Choroid plexus epithelial cell (primary cell): ENCODE measurements at regions not wholly inside any gene's neighbourhood (a gene's known extent, or its start where the extent isn't known, plus 50 kb on each side); places are given as distances from the start of the nearest gene placed in this dataset.

Experiments
- DNase-seq: peaks from one replicate; pipeline ENCODE4 v3.0.0-alpha.2; 2010; ENCODE audit warnings: low read depth
- H3K4me3 ChIP-seq: 2 replicates; pipeline ENCODE4 v1.5.1; 2011; ENCODE audit warnings: low read depth, mild to moderate bottlenecking, control low read depth, low read length, moderate library complexity
- TF ChIP-seq, protein P1 (sequence below): conservative IDR thresholded peaks from 2 replicates; pipeline ENCODE4 v1.5.1; 2011; ENCODE audit warnings: low read depth, mild to moderate bottlenecking, control low read depth, inconsistent platforms, low read length, moderate library complexity

DNA sequence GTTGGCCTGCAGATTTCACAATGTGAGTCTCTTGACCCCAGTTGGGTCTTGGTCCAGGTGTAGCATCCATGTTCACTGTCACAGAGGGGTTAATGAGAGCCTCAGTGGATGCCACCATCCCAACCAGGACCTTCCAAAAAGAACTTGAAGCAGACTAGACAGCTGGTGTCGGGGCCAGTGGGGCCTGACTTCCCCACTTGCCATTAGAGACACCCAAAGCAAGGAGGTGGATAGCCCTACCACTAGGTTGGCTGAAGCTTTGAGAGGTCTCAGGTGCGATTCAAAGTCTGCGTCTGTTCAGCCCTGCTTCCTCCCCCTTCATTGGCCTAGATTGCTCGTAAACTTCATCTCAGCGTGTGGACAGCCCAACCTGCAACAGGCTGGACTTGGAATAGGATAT lies 196.4 kb upstream of the RREB1 start:
- TF ChIP-seq, protein P1, sequence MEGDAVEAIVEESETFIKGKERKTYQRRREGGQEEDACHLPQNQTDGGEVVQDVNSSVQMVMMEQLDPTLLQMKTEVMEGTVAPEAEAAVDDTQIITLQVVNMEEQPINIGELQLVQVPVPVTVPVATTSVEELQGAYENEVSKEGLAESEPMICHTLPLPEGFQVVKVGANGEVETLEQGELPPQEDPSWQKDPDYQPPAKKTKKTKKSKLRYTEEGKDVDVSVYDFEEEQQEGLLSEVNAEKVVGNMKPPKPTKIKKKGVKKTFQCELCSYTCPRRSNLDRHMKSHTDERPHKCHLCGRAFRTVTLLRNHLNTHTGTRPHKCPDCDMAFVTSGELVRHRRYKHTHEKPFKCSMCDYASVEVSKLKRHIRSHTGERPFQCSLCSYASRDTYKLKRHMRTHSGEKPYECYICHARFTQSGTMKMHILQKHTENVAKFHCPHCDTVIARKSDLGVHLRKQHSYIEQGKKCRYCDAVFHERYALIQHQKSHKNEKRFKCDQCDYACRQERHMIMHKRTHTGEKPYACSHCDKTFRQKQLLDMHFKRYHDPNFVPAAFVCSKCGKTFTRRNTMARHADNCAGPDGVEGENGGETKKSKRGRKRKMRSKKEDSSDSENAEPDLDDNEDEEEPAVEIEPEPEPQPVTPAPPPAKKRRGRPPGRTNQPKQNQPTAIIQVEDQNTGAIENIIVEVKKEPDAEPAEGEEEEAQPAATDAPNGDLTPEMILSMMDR: no peak
- no peak for DNase-seq
- H3K4me3 ChIP-seq: no peak overlapping the region

DNA sequence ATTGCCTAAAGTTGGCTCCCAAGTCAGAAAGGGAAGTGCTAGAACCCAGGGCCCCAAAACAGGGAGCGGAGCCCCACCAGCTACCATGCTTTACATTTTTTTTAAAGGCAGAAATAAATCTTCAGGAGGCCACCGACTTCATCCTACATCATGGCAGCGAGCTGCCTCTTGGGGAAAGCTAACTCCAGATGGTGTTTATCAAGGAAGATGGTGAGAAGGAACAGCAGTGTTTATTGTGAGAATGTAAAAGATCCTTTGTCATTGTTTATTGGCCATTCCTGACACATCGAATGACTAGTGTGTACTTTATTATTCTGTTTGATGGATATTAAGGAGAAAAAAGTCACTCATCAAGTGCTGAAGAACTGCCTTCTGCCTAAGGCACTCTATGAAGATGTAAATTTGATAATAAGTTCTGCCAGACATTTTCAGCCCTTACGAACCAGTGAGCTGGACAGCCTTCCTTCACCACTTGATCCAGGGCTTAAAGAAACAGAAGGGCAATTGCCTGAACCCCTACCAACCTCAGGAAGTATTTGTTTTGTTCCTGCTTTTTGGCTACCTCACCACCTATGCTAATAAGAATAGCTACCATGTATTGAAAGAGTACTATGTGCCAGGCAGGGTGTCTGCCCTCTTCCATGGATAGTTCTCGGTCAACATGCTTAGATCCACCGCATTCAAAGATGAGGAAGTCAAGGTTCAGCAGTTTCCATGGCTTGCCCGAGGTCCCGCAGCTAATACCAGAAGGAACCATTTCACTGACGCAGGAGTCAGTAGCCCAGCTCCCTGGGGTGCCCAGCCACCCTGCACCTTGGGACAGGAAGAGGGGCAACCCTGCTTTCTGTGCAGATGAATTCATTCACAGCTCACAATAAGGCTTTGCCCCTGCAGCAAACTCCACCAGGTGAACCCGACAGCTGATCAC lies 194.7 kb upstream of the RREB1 start:
- TF ChIP-seq, protein P1: no peak
- H3K4me3 ChIP-seq: no peak overlapping the region
- DNase-seq: no peak

DNA sequence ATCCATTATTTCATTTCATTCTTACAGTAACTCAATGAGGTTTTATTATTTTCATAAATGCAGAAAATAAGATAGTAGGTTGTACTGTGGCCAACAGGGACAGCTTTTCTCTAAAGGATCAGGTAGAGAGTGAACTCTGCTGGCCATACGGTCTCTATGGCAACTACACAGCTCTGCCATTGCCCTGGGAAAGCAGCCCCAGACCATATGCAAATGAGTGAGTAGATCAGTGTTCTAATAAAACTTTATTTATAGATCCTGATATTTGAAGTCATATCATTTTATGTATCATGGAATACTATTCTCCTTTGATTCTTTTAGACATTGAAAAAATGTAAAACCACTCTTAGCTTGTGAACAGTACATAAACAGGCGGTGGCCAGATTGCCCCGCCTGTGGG lies 192.5 kb upstream of the RREB1 start:
- H3K4me3 ChIP-seq: peak overlapping the region; percentile 38

DNA sequence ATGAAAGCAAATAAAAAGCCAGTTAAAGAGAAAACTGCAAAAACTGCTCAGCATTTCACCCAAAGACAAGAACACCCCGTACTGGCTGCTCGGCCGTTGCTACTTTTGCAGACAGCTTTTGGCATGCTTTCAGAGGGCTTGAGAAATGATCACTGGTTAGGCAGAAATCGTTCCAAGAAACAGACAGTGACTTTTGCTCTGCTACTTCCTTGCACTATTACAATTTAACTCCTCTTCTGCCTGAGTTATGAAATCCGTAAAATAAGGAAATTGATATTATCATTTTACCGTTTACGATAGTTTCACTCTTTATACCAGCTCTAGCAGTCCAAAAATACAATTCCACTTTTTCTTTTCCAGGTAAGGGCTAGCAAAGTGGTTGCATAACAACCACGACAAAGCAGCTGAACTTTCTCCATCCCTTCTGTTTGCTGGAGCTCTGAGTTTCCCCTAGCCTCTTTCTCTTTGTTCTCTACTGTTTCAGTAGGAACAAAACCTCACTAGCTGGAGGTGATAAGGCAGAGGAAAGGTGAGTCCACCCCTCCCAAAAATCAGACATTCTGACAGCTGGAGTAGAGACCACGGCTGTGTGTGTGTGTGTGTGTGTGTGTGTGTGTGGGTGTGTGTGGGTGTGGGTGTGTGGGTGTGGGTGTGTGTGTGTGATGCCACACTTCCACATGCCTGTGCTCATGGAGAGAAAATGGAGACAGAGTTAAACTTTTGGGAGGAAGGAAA lies 191.8 kb upstream of the RREB1 start:
- TF ChIP-seq, protein P1: peak; percentile 10
- DNase-seq: peak; percentile 92
- peak overlapping the region; percentile 38 for H3K4me3 ChIP-seq

More for the DNA sequence above, 192.5 kb upstream of the RREB1 start:
- TF ChIP-seq, protein P1: no peak
- peak; percentile 44 for DNase-seq

DNA sequence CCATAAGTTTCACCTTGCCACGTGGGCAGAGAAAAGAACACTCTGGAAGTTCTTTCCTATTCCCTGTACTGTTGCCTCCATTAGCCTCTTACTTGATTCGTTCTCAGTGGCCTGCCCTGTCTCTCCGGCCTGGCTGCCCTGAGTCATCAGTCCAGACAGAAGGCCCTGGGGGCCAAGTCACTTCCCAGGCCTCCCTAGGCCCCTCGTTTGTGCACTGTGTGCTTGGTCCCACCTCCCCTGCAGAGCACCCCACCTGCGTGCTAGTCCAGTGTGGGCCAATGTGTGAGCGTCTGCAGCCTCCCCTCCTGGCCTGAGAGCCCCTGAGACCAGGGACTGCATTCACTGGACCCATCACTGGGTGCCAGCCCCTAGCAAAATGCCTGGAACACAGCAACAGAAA lies 191.2 kb upstream of the RREB1 start:
- H3K4me3 ChIP-seq: no peak overlapping the region
- TF ChIP-seq, protein P1: no peak
- peak; percentile 19 for DNase-seq

DNA sequence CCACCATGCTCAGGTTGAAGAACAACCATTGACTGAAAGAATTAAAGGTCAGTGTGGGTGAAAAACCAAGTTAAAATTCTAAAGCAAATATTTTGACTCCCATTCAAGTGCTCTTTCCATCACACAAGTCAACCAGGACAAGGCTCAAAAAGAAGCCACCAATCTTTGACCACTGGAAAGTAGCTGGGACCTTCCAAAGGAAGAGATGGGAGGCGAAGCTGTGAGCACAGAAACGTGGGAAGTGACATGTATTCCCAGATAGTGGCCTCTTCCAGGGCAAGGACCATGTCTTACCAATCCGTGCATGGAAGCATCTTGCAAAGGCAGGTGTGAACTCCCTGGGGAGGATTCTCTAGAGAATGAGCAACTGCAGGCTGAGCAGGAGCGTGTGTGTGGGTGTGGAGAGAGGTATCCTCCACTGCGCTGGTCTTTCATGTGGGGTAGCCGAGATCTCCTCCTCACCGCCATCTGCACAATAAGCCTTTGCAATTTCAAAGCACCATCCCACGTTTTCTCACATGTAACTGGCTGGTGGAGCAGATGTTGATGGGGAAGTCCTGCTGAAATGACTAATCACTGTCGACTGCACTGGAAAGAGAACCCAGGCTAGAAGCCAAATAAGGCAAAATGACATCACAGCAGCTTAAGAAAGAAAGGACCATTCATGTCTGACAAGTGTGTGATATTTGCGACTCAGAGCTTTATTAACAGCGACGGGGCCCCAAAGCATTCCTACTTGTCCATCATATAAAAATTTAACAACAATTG lies 189.4 kb upstream of the RREB1 start:
- peak; percentile 72 for DNase-seq

More for the DNA sequence above, 189.4 kb upstream of the RREB1 start:
- no peak overlapping the region for H3K4me3 ChIP-seq
- TF ChIP-seq, protein P1: no peak
